Fibroblast of lung (primary cell): ENCODE measurements at regions not wholly inside any gene's neighbourhood (a gene's known extent, or its start where the extent isn't known, plus 50 kb on each side); places are given as distances from the start of the nearest gene placed in this dataset.
"Not testable (repeated sequence)": the region's sequence is repeated elsewhere in the genome, so short reads cannot be mapped to it uniquely, and the experiment has no call there.

Source experiments
- DNase-seq, 2 donors: peaks; one replicate each; pipeline versions ENCODE4 v3.0.0 to v3.0.0-alpha.2; 2010; ENCODE audit warnings: low read depth in 2 of 2
- H2AFZ ChIP-seq: 2 replicates; pipeline ENCODE4 v1.5.1; 2012; ENCODE audit warnings: low read length, control low read depth, inconsistent platforms
- H3K27ac ChIP-seq: 2 replicates; pipeline ENCODE4 v1.5.1; 2011; ENCODE audit warnings: low read length, control low read depth; ENCODE audit not compliant: insufficient read depth
- H3K27me3 ChIP-seq: 2 replicates; pipeline ENCODE4 v1.5.1; 2011; ENCODE audit warnings: mild to moderate bottlenecking, low read length; ENCODE audit not compliant: control insufficient read depth, insufficient read depth
- H3K36me3 ChIP-seq: 2 replicates; pipeline ENCODE4 v1.5.1; 2011; ENCODE audit warnings: low read length; ENCODE audit not compliant: control insufficient read depth, insufficient read depth
- H3K4me1 ChIP-seq: 2 replicates; pipeline ENCODE4 v1.5.1; 2011; ENCODE audit warnings: low read length; ENCODE audit not compliant: control insufficient read depth, insufficient read depth; ENCODE audit errors: extremely low read depth
- H3K4me2 ChIP-seq: 2 replicates; pipeline ENCODE4 v1.5.1; 2011; ENCODE audit warnings: low read length, control low read depth; ENCODE audit not compliant: insufficient read depth; ENCODE audit errors: extremely low read depth
- H3K4me3 ChIP-seq, 4 experiments: fragments of 200-600 bp in 1 of 4; sonication (generic) in 1 of 4; replicated peaks in 1 of 4; 2 replicates each; pipeline ENCODE4 v1.5.1; 2011 to 2016; ENCODE audit warnings: low read length in 4 of 4, low read depth in 3 of 4, mild to moderate bottlenecking in 3 of 4, control low read depth in 2 of 4, inconsistent platforms in 1 of 4, mixed read lengths in 1 of 4; ENCODE audit not compliant: insufficient read depth in 1 of 4; ENCODE audit errors: control extremely low read depth in 1 of 4
- H3K79me2 ChIP-seq: 2 replicates; pipeline ENCODE4 v1.5.1; 2012; ENCODE audit warnings: mild to moderate bottlenecking, low read length, inconsistent platforms; ENCODE audit not compliant: control insufficient read depth, insufficient read depth
- H3K9ac ChIP-seq: 2 replicates; pipeline ENCODE4 v1.5.1; 2011; ENCODE audit warnings: mild to moderate bottlenecking, low read length, control low read depth; ENCODE audit not compliant: insufficient read depth
- H3K9me3 ChIP-seq: 2 replicates; pipeline ENCODE4 v1.5.1; 2012; ENCODE audit warnings: low read depth, low read length; ENCODE audit not compliant: control insufficient read depth, insufficient read depth
- H4K20me1 ChIP-seq: 2 replicates; pipeline ENCODE4 v1.5.1; 2011; ENCODE audit warnings: low read length; ENCODE audit not compliant: control insufficient read depth, insufficient read depth; ENCODE audit errors: extremely low read depth
- EZH2 ChIP-seq: IDR thresholded peaks from 2 replicates; pipeline ENCODE4 v1.5.1; 2012; ENCODE audit warnings: low read length, control low read depth, mild to moderate bottlenecking; ENCODE audit errors: missing control alignments
- TF ChIP-seq, protein P1 (sequence below), 2 donors: IDR thresholded peaks in 1 of 2; conservative IDR thresholded peaks in 1 of 2; 1 replicate in 1 of 2; 2 replicates in 1 of 2; pipeline ENCODE4 v1.5.1; 2011 to 2012; ENCODE audit warnings: low read length in 2 of 2, control low read depth in 1 of 2, inconsistent platforms in 1 of 2, low read depth in 1 of 2, mild to moderate bottlenecking in 1 of 2

DNA sequence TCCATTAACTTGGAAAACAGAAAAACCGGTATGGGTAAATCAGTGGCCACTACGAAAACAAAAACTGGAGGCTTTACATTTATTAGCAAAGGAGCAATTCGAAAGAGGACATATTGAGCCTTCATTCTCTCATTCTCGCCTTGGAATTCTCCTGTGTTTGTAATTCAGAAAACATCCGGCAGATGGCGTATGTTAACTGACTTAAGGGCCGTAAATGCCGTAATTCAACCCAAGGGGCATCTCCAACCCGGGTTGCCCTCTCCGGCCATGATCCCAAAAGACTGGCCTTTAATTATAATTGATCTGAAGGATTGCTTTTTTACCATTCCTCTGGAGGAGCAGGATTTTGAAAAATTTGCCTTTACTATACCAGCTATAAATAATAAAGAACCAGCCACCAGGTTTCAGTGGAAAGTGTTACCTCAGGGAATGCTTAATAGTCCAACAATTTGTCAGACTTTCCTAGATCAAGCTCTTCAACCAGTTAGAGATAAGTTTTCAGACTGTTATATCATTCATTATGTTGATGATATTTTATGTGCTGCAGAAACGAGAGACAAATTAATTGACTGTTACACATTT, 160.9 kb downstream of the GPX5 start:
- H3K9me3 ChIP-seq, H3K9ac ChIP-seq, H3K27me3 ChIP-seq, H3K36me3 ChIP-seq, H3K4me2 ChIP-seq, H3K27ac ChIP-seq, H2AFZ ChIP-seq, H3K79me2 ChIP-seq, H4K20me1 ChIP-seq, H3K4me1 ChIP-seq: not testable (repeated sequence)
- TF ChIP-seq, protein P1, sequence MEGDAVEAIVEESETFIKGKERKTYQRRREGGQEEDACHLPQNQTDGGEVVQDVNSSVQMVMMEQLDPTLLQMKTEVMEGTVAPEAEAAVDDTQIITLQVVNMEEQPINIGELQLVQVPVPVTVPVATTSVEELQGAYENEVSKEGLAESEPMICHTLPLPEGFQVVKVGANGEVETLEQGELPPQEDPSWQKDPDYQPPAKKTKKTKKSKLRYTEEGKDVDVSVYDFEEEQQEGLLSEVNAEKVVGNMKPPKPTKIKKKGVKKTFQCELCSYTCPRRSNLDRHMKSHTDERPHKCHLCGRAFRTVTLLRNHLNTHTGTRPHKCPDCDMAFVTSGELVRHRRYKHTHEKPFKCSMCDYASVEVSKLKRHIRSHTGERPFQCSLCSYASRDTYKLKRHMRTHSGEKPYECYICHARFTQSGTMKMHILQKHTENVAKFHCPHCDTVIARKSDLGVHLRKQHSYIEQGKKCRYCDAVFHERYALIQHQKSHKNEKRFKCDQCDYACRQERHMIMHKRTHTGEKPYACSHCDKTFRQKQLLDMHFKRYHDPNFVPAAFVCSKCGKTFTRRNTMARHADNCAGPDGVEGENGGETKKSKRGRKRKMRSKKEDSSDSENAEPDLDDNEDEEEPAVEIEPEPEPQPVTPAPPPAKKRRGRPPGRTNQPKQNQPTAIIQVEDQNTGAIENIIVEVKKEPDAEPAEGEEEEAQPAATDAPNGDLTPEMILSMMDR (conservative IDR thresholded peaks at IDR 0.05 in 1 of 2, IDR thresholded peaks at IDR 0.05 in 1 of 2; ENCODE audit: low read depth in 1 of 2, low read length in 2 of 2): peak; percentile 62 to 65
- DNase-seq: peak; percentile 55 to 78
- peak overlapping the region in 1 of 4 experiments; percentile 22 for H3K4me3 ChIP-seq

DNA sequence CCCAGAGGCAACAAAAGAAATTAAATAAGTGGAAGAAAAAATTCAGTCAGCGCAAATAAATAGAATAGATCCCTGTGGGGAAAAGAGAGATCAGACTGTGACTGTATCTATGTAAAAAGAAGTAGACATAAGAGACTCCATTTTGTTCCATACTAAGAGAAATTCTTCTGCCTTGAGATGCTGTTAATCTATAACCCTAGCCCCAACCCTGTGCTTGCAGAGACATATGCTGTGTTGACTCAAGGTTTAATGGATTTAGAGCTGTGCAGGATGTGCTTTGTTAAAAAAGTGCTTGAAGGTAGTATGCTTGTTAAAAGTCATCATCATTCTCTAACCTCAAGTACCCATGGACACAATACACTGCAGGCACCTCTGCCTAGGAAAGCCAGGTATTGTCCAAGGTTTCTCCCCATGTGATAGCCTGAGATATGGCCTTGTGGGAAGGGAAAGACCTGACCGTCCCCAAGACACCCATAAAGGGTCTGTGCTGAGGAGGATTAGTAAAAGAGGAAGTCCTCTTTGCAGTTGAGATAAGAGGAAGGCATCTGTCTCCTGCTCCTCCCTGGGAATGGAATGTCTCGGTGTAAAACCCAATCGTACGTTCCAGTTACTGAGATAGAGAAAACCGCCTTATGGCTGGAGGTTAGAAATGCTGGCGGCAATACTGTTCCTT, 161.8 kb downstream of the GPX5 start:
- not testable (repeated sequence) for H4K20me1 ChIP-seq, DNase-seq, H3K9me3 ChIP-seq, H3K27ac ChIP-seq, H3K4me1 ChIP-seq, H3K9ac ChIP-seq, H3K4me3 ChIP-seq, H3K36me3 ChIP-seq, H3K27me3 ChIP-seq, H3K4me2 ChIP-seq, H3K79me2 ChIP-seq, H2AFZ ChIP-seq

DNA sequence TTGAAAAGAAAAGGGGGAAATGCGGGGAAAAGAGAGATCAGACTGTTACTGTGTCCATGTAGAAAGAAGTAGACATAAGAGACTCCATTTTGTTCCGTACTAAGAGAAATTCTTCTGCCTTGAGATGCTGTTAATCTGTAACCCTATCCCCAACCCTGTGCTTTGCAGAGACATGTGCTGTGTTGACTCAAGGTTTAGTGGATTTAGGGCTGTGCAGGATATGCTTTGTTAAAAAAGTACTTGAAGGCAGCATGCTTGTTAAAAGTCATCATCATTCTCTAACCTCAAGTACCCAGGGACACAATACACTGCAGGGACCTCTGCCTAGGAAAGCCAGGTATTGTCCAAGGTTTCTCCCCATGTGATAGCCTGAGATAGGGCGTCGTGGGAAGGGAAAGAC, 166.3 kb downstream of the GPX5 start:
- H3K9ac ChIP-seq, H3K79me2 ChIP-seq, H3K4me3 ChIP-seq, H3K36me3 ChIP-seq, H3K4me2 ChIP-seq, H4K20me1 ChIP-seq, H2AFZ ChIP-seq, DNase-seq, H3K4me1 ChIP-seq, H3K27ac ChIP-seq, H3K9me3 ChIP-seq: not testable (repeated sequence)
- peaks cover 10% of the 10 kb centered on the region for H3K27me3 ChIP-seq

DNA sequence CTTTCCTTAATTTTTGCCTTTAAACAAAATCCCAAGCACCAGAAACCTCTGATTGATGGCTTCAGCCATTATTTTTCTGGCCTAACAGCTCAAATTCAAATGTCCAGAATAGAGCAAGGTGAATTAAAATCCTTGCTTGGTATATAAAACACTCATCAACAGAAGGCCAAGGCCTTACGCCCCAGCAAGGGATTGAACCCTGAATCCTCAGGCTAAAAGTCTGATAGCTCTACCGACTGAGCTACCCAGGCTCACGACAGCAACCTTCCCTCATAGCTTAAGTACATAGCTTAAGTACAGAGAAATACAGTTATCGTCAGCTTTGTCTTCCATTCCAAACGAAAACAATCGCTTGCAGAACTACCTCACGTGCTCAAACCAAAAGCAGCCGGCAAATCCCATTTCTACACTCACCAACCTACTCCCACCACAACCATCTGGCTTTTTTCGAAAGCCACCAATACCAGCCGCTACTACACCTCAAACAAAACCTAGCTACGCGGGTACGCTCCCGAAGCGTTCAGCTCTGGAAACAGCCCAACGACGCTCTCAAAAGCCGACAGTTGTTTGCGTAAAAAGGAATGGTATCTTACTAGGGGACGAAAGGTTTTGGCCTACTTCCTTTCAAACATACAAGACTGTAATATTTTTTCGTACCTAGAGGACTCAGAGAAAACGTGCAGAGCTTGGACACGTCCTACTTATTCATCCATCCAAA, 167.5 kb downstream of the GPX5 start:
- no peaks in the 10 kb centered on the region for H3K36me3 ChIP-seq
- no peaks in the 10 kb centered on the region for H3K4me1 ChIP-seq
- no peak overlapping the region for H3K27ac ChIP-seq
- TF ChIP-seq EZH2: no peak
- TF ChIP-seq, protein P1 (conservative IDR thresholded peaks at IDR 0.05 in 1 of 2, IDR thresholded peaks at IDR 0.05 in 1 of 2; ENCODE audit: low read depth in 1 of 2, low read length in 2 of 2): no peak
- no peaks in the 10 kb centered on the region for H3K79me2 ChIP-seq
- H3K27me3 ChIP-seq: peaks cover 10% of the 10 kb centered on the region
- H3K4me3 ChIP-seq: no peak overlapping the region
- H2AFZ ChIP-seq: no peak overlapping the region
- H3K9ac ChIP-seq: no peak overlapping the region
- no peak overlapping the region for H3K4me2 ChIP-seq
- no peaks in the 10 kb centered on the region for H3K9me3 ChIP-seq
- peak in 1 of 2 donors; percentile 9 for DNase-seq
- no peaks in the 10 kb centered on the region for H4K20me1 ChIP-seq
